ENCODE measurements at regions not wholly inside any gene's neighbourhood (a gene's known extent, or its start where the extent isn't known, plus 50 kb on each side); places are given as distances from the start of the nearest gene placed in this dataset.

GRCh38 chr3:168187233-168187632, 91.5 kb upstream of the GOLIM4 start:
- no peak for TF ChIP-seq CTCF (IDR thresholded peaks at IDR 0.05; ENCODE audit: poor library complexity, severe bottlenecking)
- no peak for TF ChIP-seq TAF1 (IDR thresholded peaks at IDR 0.05; ENCODE audit: low read depth)
- no peak for TF ChIP-seq POLR2AphosphoS5 (IDR thresholded peaks at IDR 0.05)
- no peak for TF ChIP-seq EP300 (conservative IDR thresholded peaks at IDR 0.05; ENCODE audit: poor library complexity, severe bottlenecking)
- TF ChIP-seq RAD21 (conservative IDR thresholded peaks at IDR 0.05) = no peak
